ENCODE measurements at regions not wholly inside any gene's neighbourhood (a gene's known extent, or its start where the extent isn't known, plus 50 kb on each side); places are given as distances from the start of the nearest gene placed in this dataset.

GRCh38 chr2:204012072-204012653, 75.6 kb downstream of the ICOS start:
- DNase-seq, result no peak

- no peak for DNase-seq
These were observed 78.7 kb downstream of the ICOS start for GRCh38 chr2:204015118-204015843.

GRCh38 chr2:204018717-204019116, 82.2 kb downstream of the ICOS start:
- no peak for DNase-seq

GRCh38 chr2:204019572-204020501, 83.3 kb downstream of the ICOS start:
- DNase-seq, result no peak

- no peak for DNase-seq
These were observed 84.9 kb downstream of the ICOS start for GRCh38 chr2:204021290-204022081.

- DNase-seq, result no peak
These were observed 86.0 kb downstream of the ICOS start for GRCh38 chr2:204022550-204022949.

GRCh38 chr2:204023088-204023487, 86.5 kb downstream of the ICOS start:
- DNase-seq, result no peak

- DNase-seq, result peak; percentile 37
These were observed 87.9 kb downstream of the ICOS start for GRCh38 chr2:204024503-204024902.

- DNase-seq, result no peak
These were observed 88.4 kb downstream of the ICOS start for GRCh38 chr2:204024906-204025475.

- DNase-seq, result no peak
These were observed 89.7 kb downstream of the ICOS start for GRCh38 chr2:204026294-204026693.

- DNase-seq, result peak; percentile 32
These were observed 90.5 kb downstream of the ICOS start for GRCh38 chr2:204027091-204027490.

- no peak for DNase-seq
These were observed 93.8 kb downstream of the ICOS start for GRCh38 chr2:204030322-204030721.

- no peak for DNase-seq
These were observed 94.5 kb downstream of the ICOS start for GRCh38 chr2:204031056-204031455.

GRCh38 chr2:204032301-204032700, 95.7 kb downstream of the ICOS start:
- DNase-seq, result no peak

GRCh38 chr2:204033611-204034495, 97.3 kb downstream of the ICOS start:
- no peak for DNase-seq

- DNase-seq, result no peak
These were observed 100.1 kb downstream of the ICOS start for GRCh38 chr2:204036706-204037105.

- DNase-seq, result no peak
These were observed 100.7 kb downstream of the ICOS start for GRCh38 chr2:204037286-204037685.

- DNase-seq, result no peak
These were observed 102.8 kb downstream of the ICOS start for GRCh38 chr2:204039298-204039838.

GRCh38 chr2:204040016-204040415, 103.5 kb downstream of the ICOS start:
- DNase-seq, result no peak

GRCh38 chr2:204042401-204042800, 105.8 kb downstream of the ICOS start:
- DNase-seq, result no peak

GRCh38 chr2:204046145-204046544, 109.6 kb downstream of the ICOS start:
- DNase-seq, result no peak
